Smooth muscle cell (in vitro differentiated cells): ENCODE measurements at regions not wholly inside any gene's neighbourhood (a gene's known extent, or its start where the extent isn't known, plus 50 kb on each side); places are given as distances from the start of the nearest gene placed in this dataset.
A peak's percentile ranks its signal among the peaks of the same experiment; 100 is the strongest.
"Not testable (repeated sequence)": the region's sequence is repeated elsewhere in the genome, so short reads cannot be mapped to it uniquely, and the experiment has no call there.

ENCODE experiments used
- DNase-seq: peaks from one replicate; lab custom pipeline; 2025; ENCODE audit not compliant: unreplicated experiment; lab: John Stamatoyannopoulos, UW
- H2AFZ ChIP-seq: fragments of 200-600 bp; sonication (generic); 2 replicates; pipeline ENCODE4 v1.6.0; 2016; ENCODE audit warnings: antibody characterized with exemption, low read depth, mild to moderate bottlenecking
- H3F3A ChIP-seq: fragments of 200-600 bp; sonication (generic); 2 replicates; pipeline ENCODE4 v1.6.0; 2017; ENCODE audit warnings: antibody characterized with exemption, low read depth
- H3K27ac ChIP-seq: fragments of 200-600 bp; sonication (generic); 2 replicates; pipeline ENCODE4 v1.5.1; 2016; ENCODE audit warnings: low read depth, mild to moderate bottlenecking
- H3K27me3 ChIP-seq: fragments of 200-600 bp; sonication (generic); 2 replicates; pipeline ENCODE4 v1.6.1; 2016; ENCODE audit warnings: low read depth, mild to moderate bottlenecking
- H3K36me3 ChIP-seq: fragments of 200-600 bp; sonication (generic); 2 replicates; pipeline ENCODE4 v1.5.1; 2016; ENCODE audit warnings: low read depth
- H3K4me1 ChIP-seq: fragments of 200-600 bp; sonication (generic); 2 replicates; pipeline ENCODE4 v1.5.1; 2016; ENCODE audit warnings: low read depth
- H3K4me2 ChIP-seq: fragments of 200-600 bp; sonication (generic); 2 replicates; pipeline ENCODE4 v1.6.0; 2016; ENCODE audit warnings: mild to moderate bottlenecking
- H3K4me3 ChIP-seq: fragments of 200-600 bp; sonication (generic); 2 replicates; pipeline ENCODE4 v1.5.1; 2016; ENCODE audit warnings: mild to moderate bottlenecking
- H3K79me2 ChIP-seq: fragments of 200-600 bp; sonication (generic); 2 replicates; pipeline ENCODE4 v1.6.0; 2016; ENCODE audit warnings: low read depth, mild to moderate bottlenecking
- H3K9ac ChIP-seq: fragments of 200-600 bp; sonication (generic); 2 replicates; pipeline ENCODE4 v1.6.0; 2016; ENCODE audit warnings: low read depth
- H3K9me3 ChIP-seq: fragments of 200-600 bp; sonication (generic); replicated peaks from 2 replicates; pipeline ENCODE4 v1.5.1; 2016; ENCODE audit warnings: low read depth
- H4K20me1 ChIP-seq: fragments of 200-600 bp; sonication (generic); 2 replicates; pipeline ENCODE4 v1.6.0; 2016; ENCODE audit warnings: low read depth
- WGBS: methylation state at CpG from one replicate; pipeline ENCODE4 v1.1.7; 2016; ENCODE audit warnings: low lambda C conversion rate; 5-methylcytosine and 5-hydroxymethylcytosine counted together
- TF ChIP-seq, protein P1 (sequence below): fragments of 200-600 bp; sonication (generic); IDR thresholded peaks from 2 replicates; pipeline ENCODE4 v1.5.1; 2017; ENCODE audit warnings: borderline replicate concordance, mild to moderate bottlenecking, antibody characterized with exemption; ENCODE audit not compliant: insufficient read depth, poor library complexity, severe bottlenecking

GRCh38 chr5:125451622-125452021 is 705.2 kb upstream of the ZNF608 start:
- no peak for DNase-seq
- H2AFZ ChIP-seq = no peak overlapping the region
- no peak overlapping the region for H3K9ac ChIP-seq
- no peaks in the 10 kb centered on the region for H3K36me3 ChIP-seq
- no peaks in the 10 kb centered on the region for H3F3A ChIP-seq
- no peaks in the 10 kb centered on the region for H3K79me2 ChIP-seq
- H3K9me3 ChIP-seq = no peaks in the 10 kb centered on the region
- no peak overlapping the region for H3K4me3 ChIP-seq
- H3K4me2 ChIP-seq = no peak overlapping the region
- H3K27ac ChIP-seq = no peak overlapping the region
- TF ChIP-seq, protein P1, sequence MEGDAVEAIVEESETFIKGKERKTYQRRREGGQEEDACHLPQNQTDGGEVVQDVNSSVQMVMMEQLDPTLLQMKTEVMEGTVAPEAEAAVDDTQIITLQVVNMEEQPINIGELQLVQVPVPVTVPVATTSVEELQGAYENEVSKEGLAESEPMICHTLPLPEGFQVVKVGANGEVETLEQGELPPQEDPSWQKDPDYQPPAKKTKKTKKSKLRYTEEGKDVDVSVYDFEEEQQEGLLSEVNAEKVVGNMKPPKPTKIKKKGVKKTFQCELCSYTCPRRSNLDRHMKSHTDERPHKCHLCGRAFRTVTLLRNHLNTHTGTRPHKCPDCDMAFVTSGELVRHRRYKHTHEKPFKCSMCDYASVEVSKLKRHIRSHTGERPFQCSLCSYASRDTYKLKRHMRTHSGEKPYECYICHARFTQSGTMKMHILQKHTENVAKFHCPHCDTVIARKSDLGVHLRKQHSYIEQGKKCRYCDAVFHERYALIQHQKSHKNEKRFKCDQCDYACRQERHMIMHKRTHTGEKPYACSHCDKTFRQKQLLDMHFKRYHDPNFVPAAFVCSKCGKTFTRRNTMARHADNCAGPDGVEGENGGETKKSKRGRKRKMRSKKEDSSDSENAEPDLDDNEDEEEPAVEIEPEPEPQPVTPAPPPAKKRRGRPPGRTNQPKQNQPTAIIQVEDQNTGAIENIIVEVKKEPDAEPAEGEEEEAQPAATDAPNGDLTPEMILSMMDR = no peak
- no peaks in the 10 kb centered on the region for H3K4me1 ChIP-seq
- no peaks in the 10 kb centered on the region for H4K20me1 ChIP-seq
- H3K27me3 ChIP-seq = no peaks in the 10 kb centered on the region

GRCh38 chr5:125452991-125453390 is 706.6 kb upstream of the ZNF608 start:
- TF ChIP-seq, protein P1 = no peak
- no peak overlapping the region for H3K4me3 ChIP-seq
- DNase-seq = no peak
- H4K20me1 ChIP-seq = no peaks in the 10 kb centered on the region
- H3K27ac ChIP-seq = no peak overlapping the region
- no peak overlapping the region for H3K4me2 ChIP-seq
- no peaks in the 10 kb centered on the region for H3K4me1 ChIP-seq
- H3K9ac ChIP-seq = no peak overlapping the region
- H3K36me3 ChIP-seq = no peaks in the 10 kb centered on the region
- H3K79me2 ChIP-seq = no peaks in the 10 kb centered on the region
- H3F3A ChIP-seq = no peaks in the 10 kb centered on the region
- no peak overlapping the region for H2AFZ ChIP-seq
- 93% methylated on average over 3 of the region's 3 CpGs for WGBS
- no peaks in the 10 kb centered on the region for H3K27me3 ChIP-seq
- no peaks in the 10 kb centered on the region for H3K9me3 ChIP-seq

GRCh38 chr5:125455041-125455440 is 708.6 kb upstream of the ZNF608 start:
- no peaks in the 10 kb centered on the region for H3K27me3 ChIP-seq
- peak overlapping the region; percentile 47 for H3K4me2 ChIP-seq
- no peak overlapping the region for H2AFZ ChIP-seq
- H3K79me2 ChIP-seq = no peaks in the 10 kb centered on the region
- no peak overlapping the region for H3K9ac ChIP-seq
- 10% methylated on average over 1 of the region's 1 CpG for WGBS
- no peaks in the 10 kb centered on the region for H3K4me1 ChIP-seq
- no peaks in the 10 kb centered on the region for H3K9me3 ChIP-seq
- H3K4me3 ChIP-seq = no peak overlapping the region
- H3K36me3 ChIP-seq = no peaks in the 10 kb centered on the region
- H4K20me1 ChIP-seq = no peaks in the 10 kb centered on the region
- no peaks in the 10 kb centered on the region for H3F3A ChIP-seq
- H3K27ac ChIP-seq = peak overlapping the region; percentile 23
- DNase-seq = no peak
- TF ChIP-seq, protein P1 = no peak

- not testable (repeated sequence) for H3K9me3 ChIP-seq, H4K20me1 ChIP-seq, H3K9ac ChIP-seq, H3F3A ChIP-seq, H3K27ac ChIP-seq, H2AFZ ChIP-seq, H3K4me2 ChIP-seq, H3K36me3 ChIP-seq, H3K79me2 ChIP-seq, DNase-seq, H3K4me3 ChIP-seq, H3K4me1 ChIP-seq, H3K27me3 ChIP-seq
- WGBS = 95% methylated on average over 4 of the region's 4 CpGs
These were observed 709.6 kb upstream of the ZNF608 start for GRCh38 chr5:125456005-125456404.
